ENCODE measurements at regions not wholly inside any gene's neighbourhood (a gene's known extent, or its start where the extent isn't known, plus 50 kb on each side); places are given as distances from the start of the nearest gene placed in this dataset.
"Not testable (repeated sequence)": the region's sequence is repeated elsewhere in the genome, so short reads cannot be mapped to it uniquely, and the experiment has no call there.

DNA sequence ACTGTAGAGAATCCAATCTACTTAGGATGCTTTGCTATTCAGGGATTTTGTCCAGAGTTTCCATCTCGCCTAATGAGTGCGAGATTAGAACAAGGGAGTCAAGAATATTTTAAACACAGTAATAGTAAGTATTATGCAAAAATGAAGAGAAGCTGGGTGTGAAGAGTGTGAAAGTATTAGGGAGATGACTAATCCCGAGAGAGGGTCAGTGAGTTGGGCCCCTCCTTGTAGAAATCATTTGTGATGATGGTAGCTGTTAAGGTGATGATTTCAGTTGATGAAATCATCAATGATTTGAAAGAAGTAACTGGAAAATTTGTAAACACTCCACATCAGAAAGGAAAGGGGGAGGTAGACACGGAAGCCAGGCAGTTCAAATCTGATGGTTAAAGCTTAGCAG is 478.9 kb upstream of the MGAT4C start:
- DNase-seq (ENCODE audit: low read depth in 4 of 4, low spot score in 3 of 4), result no peak

DNA sequence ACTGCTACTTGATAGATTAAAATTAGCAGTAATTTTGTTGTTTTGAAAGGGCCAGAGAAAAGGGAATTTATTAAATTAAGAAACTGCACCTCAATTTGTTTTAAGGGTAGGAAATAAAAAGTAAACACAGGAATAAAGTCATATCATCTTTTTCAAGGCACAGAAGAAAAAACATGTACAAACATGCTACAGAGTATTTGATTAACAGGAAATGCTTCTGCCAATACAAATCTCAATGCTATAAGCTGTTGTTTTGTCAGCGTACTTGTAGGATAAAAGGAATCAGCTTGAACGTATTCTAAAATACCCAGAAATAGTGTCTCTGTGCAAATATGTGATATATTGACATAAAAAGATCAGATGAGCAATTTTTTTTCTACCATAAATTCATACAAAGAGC is 474.0 kb upstream of the MGAT4C start:
- DNase-seq (ENCODE audit: low read depth in 4 of 4, low spot score in 3 of 4), result no peak

DNA sequence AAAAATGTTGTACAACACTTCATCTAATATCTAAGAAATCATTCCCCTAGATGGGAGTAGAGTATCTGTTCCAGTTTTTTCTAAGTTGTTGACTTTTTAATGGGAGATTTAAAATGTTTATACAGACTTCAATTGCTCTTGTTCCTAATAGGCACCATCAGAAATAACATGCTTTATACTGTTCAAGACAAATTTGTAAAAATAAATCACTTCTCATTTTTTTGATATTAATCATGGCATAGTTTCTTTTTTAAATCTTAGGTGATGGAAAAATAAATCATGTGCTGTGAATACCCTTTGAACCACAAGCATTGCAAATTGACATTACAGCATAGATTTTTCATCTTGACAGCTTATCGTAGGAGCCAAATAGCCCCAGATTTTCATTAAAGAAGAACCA is 473.5 kb upstream of the MGAT4C start:
- no peak for DNase-seq (ENCODE audit: low read depth in 4 of 4, low spot score in 3 of 4)

DNA sequence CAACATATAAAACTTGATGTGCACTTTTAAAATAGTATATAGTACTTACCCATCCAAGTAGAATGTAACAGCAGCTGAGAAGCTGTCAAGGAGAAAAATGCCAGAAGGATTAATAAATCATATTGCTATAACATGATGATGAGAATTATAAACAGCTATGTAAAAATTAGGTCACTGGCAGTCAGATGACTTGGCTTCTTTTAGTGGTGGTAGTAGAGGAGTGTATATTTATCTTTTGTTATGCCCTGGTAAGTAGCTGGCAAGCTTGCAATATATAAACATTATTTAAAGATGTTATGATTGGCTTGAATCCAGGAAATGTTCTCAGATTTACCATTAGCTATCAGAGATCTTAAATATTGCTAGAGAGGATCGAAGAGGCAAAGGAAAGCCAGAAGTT is 471.0 kb upstream of the MGAT4C start:
- DNase-seq (ENCODE audit: low read depth in 4 of 4, low spot score in 3 of 4), result no peak

DNA sequence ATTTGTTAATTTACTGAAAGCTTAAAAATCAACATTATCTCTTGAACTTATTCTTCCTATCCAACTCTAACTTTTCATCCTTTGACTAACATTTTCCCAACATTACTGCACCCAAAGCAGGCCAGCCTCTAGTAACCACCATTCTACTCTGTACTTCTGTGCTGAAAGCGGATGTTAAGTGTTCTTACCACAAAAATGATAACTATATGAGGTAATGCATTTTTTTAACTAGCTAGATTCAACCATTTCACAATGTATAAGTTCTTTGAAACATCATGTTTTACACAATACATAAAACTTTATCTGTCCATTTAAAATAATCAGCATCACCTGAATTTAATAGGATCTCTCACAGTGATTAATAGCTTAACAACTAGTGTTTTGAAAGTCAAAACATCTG is 468.5 kb upstream of the MGAT4C start:
- DNase-seq (ENCODE audit: low read depth in 4 of 4, low spot score in 3 of 4), result no peak

DNA sequence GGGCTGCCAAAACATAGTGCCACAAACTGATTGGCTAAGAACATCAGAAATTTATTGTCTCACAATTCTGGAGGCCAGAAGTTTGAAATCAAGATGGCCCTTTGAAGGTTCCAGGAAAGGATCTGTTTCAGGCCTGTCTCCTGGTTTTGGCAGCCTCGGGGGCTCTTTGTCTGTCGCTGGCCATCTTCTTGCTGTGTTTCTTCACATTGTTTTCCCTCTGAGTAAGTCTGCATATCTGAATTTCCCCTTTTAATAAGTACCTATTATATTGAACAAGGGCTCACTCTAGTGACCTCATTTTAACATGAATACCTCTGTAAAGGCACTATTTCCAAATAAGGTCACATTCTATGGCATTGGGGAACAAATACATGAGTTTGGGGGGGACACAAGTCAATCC is 467.1 kb upstream of the MGAT4C start:
- no peak for DNase-seq (ENCODE audit: low read depth in 4 of 4, low spot score in 3 of 4)

DNA sequence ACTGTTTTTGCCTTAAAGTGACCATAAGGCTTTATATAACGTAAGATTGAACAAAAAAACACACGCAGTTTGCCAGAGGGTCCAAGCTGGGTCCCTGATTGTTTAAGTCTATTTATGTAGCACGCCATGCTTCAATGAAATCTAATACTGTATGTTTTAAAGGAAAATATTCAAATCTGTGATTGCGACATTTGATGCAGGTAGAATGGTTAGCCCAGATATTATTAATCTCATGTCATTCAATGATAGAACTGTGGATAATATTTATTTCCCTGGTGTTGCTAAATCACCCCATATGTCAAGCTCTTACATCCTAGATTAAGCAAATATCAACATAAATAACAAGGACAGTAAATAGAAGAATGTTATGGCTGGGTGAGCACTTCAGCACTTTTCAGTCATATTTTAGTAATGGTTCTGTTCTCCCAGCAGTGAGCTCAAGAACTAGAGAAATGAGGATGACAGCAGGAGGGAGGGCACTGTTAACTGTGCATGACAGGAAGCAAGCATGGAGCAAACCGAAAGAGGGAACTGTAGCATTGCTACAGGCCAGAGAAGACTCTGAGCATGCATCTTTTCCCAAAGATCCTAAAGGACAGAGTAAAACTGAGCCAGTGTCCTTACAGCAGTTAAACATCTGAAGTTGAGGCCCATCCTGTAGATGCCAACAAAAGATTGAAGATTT is 465.7 kb upstream of the MGAT4C start:
- no peak for DNase-seq (ENCODE audit: low read depth in 4 of 4, low spot score in 3 of 4)

DNA sequence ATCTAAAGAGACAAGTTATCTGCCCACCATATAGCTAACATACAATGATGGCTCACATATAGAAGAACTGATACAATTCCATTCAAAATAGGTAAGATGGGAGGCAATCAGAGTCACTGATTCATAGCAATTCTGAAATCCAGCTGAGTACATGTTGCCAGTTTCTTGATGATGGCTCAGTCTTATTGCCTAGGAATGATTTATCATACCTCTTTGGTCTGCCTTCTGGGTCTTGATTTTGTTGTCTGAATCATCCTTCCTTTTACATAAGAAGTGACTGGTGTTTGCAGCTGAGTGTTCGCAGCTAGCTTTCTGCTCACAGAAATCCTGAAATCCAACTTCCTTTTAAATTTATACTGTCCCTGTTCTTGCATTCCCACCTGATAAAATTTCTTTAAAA is 463.2 kb upstream of the MGAT4C start:
- DNase-seq (ENCODE audit: low read depth in 4 of 4, low spot score in 3 of 4), result no peak

DNA sequence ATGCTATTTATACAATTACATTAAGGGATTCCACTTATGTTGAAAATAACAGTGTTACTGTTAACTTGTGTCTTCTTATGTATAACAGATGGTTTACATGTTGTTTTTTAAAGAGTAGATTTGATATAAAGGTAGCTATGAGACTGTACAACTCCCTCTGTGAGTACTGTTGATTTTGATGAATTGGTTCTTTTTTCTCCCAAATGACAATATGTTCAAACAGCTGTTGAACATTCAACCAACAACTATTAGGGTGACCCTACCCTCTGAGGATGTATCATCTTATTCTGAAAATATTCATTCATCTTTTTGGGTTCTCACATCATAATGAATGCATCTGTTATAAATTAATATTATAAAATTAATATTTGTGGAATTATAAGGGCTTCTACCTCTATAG is 456.9 kb upstream of the MGAT4C start:
- DNase-seq (ENCODE audit: low read depth in 4 of 4, low spot score in 3 of 4), result no peak

DNA sequence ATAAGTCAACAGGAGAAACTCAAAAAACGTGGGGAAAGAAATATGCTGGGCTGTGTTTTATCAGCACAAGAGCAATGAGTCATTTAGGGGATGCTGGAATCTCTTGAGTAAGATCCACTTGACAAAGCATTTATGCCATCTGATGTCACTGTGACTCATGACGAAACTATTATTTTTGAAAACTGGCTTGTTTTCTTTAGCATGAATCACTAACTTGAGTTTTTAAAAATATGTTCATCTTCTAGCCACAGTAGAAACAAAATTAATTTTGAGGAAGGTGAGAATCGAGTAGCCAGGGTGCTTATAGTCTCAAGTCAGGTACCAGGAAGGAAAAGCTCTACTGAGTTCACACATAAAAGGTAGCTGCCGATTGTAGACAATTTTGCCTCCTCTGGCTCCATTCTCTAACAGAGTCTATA is 456.2 kb upstream of the MGAT4C start:
- DNase-seq (ENCODE audit: low read depth in 4 of 4, low spot score in 3 of 4), result no peak

DNA sequence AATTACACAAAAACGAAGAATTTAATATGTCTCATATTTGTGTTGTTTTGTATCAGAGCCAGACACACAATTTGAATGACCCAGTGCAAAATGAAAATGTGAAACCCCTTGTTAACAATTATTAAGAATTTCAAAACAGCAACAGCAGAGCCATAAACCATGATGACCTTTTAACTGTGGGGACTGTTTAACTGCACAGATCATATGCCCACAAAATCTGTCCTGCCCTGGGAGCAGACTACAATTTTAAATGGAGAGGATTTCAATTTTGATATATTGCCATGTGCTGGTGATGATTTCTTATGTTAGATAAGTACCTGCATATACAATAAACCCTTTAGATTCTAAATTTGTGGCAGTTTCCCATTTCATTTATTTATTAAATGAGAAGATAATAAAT is 455.5 kb upstream of the MGAT4C start:
- DNase-seq (ENCODE audit: low read depth in 4 of 4, low spot score in 3 of 4), result no peak

DNA sequence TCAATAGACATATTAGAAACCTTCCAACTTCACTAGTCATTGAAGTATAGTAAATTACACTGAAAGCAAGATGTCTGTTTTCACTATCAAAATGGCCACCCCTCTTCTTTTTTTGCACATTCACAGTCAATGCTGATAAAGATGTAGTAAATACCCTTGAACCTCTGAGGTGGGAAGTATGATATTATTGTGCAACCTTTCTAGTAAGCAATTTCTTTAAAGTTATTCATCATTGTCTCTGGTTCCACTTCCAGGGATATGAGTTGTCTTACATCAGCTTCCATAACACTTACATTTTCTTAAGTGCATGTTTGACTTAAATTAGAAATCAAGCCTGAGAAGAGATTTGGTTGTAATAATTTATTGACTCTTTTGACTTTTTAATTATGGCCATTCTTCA is 453.9 kb upstream of the MGAT4C start:
- no peak for DNase-seq (ENCODE audit: low read depth in 4 of 4, low spot score in 3 of 4)

DNA sequence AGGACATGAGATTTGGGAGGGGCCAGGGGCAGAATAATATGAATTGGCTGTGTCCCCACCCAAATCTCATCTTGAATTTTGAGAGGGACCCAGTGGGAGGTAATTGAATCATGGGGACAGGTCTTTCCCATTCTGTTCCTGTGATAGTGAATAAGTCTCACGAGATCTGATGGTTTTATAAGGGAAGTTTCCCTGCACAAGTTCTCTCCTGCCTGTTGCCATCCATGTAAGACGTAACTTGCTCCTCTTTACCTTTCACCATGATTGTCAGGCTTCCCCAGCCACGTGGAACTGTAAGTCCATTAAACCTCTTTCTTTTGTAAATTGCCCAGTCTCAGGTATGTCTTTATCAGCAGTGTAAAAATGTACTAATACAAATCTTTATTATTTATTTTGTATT is 452.8 kb upstream of the MGAT4C start:
- not testable (repeated sequence) for DNase-seq (ENCODE audit: low read depth in 4 of 4, low spot score in 3 of 4)

DNA sequence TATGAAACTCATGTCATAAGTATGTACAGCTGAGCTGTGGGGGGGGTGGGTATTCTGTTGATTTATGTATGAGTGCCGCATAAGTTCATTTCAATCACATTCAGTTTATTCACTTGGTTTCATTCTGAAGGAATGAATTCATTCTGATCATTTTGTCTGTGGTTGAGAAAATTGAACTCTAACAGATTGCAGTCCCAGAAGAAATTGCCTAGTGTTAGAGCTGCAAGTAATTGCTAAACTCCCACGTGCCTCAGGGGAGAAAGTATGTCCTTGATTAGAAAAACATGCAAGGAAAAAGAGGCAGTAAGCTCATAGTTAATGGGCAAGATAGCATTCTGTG is 442.4 kb upstream of the MGAT4C start:
- peak in 2 of 4 donors; percentile 16 to 22 for DNase-seq (ENCODE audit: low read depth in 4 of 4, low spot score in 3 of 4)

DNA sequence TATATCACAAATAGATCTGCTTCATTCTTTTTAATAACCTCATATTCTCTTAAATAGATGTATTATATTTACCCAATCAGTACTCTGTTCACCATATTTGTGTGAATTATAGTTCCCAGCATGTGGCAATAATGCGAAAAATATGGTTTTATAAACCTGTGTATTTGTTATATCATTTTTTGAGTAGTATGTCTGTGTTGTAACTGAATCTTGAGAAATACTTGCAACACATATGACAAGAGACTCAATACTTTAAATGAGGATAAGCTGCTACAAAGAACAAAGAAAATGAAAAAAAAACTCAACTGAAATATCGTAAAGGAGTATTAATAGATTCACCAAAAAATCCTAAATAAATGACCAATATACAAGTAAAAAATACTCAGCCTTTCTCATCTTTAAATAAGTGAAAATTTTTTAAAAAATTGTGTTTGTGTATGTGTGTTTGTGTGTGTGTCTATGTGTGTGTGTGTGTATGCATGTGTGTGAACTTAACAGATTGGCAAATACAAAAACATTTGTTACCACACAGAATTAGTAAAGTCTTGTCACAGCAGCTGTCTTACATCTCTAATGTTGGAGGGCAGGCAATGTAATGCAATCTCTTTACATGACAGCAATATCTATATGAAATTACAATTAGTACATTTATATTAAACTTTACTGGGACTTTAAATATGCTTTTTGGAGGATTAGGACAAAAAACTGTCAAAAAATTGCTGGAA is 441.9 kb upstream of the MGAT4C start:
- no peak for DNase-seq (ENCODE audit: low read depth in 4 of 4, low spot score in 3 of 4)

DNA sequence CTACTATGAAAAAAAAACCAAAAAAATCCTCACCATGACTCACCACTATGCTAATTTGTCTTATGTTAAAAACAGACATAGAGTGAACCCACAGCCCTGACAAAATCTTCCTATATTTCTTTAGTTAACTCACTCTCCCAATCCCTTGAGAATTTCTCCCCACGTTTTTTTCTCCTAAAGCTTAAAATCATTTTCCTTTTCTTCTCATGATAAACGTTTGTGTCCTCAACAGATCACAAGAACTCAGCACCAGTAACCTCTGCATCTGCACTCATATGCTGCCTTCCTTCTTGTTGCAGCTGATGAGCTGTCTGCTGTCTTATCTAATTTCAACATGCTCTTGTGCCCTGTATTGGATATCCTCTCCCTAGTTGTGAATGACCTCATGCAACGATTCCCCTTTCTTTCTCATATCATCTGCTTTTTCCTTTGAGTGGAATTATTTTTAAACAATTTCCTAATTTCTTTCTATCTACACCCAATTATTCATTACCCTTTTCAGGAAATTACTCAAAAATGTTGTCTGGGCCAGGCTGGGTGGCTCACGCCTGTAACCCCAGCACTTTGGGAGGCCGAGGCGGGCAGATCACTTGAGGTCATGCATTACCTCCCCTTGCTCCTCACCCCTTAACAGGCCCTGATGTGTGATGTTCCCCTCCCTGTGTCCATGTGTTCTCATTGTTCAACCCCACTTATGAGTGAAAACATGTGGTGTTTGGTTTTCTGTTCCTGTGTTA is 427.5 kb upstream of the MGAT4C start:
- no peak for DNase-seq (ENCODE audit: low read depth in 4 of 4, low spot score in 3 of 4)

DNA sequence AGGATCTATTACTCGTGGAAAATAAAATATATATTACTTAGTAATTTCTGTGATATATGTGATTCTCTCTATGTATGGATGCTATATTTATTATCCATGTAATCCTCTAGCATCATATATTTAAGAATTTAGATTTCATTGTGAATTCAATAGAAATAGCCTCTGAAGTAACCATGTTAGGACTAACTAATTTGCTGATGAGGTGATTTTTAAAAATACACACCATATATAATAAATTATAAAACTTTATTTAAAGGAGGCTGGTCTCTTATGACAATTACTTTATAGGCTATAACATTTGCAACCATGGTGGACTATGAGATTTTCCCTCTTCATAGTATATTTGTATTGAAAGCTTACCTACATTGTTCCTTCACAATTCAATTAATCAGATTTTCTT is 424.9 kb upstream of the MGAT4C start:
- no peak for DNase-seq (ENCODE audit: low read depth in 4 of 4, low spot score in 3 of 4)

DNA sequence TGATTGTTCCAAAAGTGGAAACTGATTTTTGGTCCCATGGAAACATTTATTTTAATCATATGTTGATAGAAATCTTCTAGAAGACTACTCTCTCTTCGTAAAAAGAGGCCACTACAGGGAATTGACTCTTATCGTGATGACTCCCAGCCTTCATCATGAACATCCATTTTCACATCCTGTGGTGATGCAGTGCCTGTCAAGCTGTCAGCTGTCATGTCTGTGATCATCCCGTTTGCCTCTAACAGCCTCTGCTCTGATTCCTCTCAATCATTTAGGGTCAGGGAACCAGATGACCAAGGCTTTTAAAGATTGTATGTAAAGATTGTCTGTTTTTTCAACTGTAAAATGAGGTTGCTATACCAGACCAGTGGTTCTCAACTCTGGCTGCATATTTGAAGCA is 419.0 kb upstream of the MGAT4C start:
- DNase-seq (ENCODE audit: low read depth in 4 of 4, low spot score in 3 of 4), result no peak

DNA sequence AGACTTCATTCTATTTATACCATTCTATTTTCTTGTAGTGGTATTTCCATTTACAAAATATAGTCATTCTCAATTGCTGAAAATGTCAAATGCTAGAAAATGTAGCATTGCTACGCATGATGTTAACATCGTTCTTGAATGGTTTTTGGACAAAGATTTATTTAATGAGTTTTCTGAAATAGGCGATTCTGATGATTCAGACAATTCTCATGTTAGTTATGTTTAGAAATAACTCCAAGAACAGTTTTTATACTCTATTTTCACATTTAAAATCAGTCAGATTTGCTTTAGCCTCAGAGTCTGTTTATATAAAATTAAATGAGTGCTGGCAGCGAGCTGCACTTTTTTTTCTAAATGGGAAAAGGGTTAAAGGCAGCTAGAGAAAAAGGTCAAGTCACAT is 414.8 kb upstream of the MGAT4C start:
- DNase-seq (ENCODE audit: low read depth in 4 of 4, low spot score in 3 of 4), result no peak

DNA sequence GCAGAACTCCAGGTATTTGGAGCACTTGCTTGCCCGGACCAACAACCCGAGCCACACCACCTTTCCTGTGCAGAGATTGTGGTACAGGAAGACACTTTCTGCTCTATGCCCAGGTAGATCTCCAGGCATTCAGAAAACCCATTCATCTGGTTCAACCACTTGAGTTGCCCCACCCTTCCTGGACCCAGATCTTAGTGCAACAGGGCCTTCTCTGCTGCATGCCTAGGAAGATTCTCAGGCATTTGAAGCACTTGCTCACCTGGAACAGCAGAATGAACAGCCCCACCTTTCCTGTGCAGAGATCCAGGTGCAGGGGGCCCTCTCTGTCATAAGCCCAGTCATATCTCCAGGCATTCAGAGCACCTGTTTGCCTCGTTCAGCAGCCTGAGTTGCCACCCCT is 412.8 kb upstream of the MGAT4C start:
- no peak for DNase-seq (ENCODE audit: low read depth in 4 of 4, low spot score in 3 of 4)

DNA sequence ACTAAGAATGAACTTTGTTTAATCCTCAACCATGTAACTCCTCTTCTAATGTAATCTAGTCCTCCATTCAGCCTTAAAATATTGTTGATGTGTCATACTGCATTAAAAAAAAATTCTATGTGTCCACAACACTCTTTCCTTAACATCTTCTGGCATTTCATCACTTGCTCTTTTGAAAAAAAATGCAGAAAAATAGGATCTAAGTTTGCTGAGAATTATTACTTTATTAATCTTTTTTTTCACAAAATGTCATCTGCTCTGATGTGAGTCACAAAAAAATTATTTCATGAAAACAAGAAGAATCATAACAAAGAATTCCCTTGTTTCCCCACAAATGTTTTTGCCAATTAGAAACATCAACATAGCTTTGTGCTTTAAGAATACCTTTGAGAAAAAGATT is 410.1 kb upstream of the MGAT4C start:
- no peak for DNase-seq (ENCODE audit: low read depth in 4 of 4, low spot score in 3 of 4)

DNA sequence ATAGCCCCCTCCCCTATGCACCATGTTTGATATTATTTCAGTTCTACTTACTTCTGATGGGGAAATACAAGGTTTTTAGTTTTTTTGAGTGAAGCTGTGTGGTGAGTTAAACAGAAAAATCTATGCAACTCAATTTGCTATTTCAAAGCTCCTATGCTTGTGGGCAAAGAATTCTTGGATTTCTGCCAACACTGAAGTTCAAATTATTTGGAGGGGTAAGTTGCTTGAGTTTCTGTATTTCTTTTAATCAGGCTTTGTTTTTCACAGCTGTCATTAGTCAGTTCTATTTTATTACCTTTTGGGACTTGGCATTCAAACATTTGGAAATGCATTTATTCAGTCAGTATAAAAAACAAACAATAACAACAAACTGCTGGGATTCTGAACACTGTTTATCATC is 407.5 kb upstream of the MGAT4C start:
- DNase-seq (ENCODE audit: low read depth in 4 of 4, low spot score in 3 of 4), result no peak

Measured in left renal pelvis (tissue), 4 donors.